H54 (cell line): ENCODE measurements at regions not wholly inside any gene's neighbourhood (a gene's known extent, or its start where the extent isn't known, plus 50 kb on each side); places are given as distances from the start of the nearest gene placed in this dataset.
A peak's percentile ranks its signal among the peaks of the same experiment; 100 is the strongest.
"Not testable (repeated sequence)": the region's sequence is repeated elsewhere in the genome, so short reads cannot be mapped to it uniquely, and the experiment has no call there.

Experiments
- DNase-seq: peaks from one replicate; pipeline ENCODE4 v3.0.0; 2011; ENCODE audit warnings: low spot score, mixed read lengths; ENCODE audit not compliant: insufficient read length
- FAIRE-seq: peaks from 3 replicates; lab custom pipeline; 2011; peaks lifted over from hg19 to GRCh38; lab: Jason Lieb, UNC
- POLR2A ChIP-seq: IDR thresholded peaks from 2 replicates; pipeline ENCODE4 v1.6.1; 2011; ENCODE audit warnings: low read depth, mild to moderate bottlenecking, low read length

GRCh38 chr1:66445492-66446181 is 88.3 kb upstream of the SGIP1 start:
- DNase-seq (no peak), FAIRE-seq (no peak)
- no peak for TF ChIP-seq POLR2A

- peak; percentile 95 for FAIRE-seq
- DNase-seq = peak; percentile 6
These were observed 87.5 kb upstream of the SGIP1 start for GRCh38 chr1:66446261-66447001.

GRCh38 chr1:66450043-66450514 is 83.9 kb upstream of the SGIP1 start:
- TF ChIP-seq POLR2A = no peak
- no peak for DNase-seq
- FAIRE-seq = no peak

More at GRCh38 chr1:66446261-66447001, 87.5 kb upstream of the SGIP1 start:
- no peak for TF ChIP-seq POLR2A

DNA sequence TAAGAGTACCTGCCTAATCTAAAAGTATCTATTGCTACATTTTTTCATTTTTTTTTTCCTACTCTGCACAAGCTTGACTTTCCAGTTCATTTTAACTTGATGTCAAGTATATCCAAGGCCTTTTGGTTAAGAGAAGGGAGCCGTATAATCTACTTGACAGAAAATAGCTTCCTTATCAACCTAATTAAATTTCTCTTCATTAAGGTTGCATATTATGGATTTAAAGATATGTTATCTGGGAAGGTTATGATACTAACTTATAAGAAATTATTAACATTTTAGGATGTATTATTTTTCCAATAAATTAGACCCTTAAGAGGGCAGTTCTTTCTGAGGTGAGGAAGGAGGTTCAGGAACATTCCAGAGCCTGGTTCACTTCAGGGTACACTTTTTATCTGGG is 83.1 kb upstream of the SGIP1 start:
- no peak for TF ChIP-seq POLR2A
- DNase-seq (no peak), FAIRE-seq (no peak)

DNA sequence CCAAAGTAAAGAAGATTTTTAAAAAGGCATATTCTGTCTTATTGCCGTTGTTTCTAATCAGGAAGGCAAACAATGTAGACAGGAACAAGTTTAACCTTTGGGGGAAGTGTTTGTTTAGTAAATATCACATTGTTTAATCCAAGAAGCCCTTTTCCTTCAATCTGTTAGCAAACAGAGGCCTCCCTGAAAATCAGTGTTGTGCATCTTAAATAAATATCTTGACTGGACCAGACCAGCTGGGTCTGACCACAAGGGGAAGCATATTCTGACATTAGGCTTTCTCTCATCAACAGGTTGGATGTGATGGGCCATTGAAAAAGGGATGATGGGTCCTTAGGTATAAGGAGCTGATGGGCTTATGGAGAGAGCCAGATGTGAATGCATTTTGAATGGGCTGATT is 81.8 kb upstream of the SGIP1 start:
- no peak for TF ChIP-seq POLR2A
- FAIRE-seq = no peak
- no peak for DNase-seq

- no peak for TF ChIP-seq POLR2A
- no peak for FAIRE-seq
- no peak for DNase-seq
These were observed 81.0 kb upstream of the SGIP1 start for GRCh38 chr1:66452982-66453381.

GRCh38 chr1:66455446-66455845 is 78.5 kb upstream of the SGIP1 start:
- DNase-seq = no peak
- no peak for TF ChIP-seq POLR2A
- no peak for FAIRE-seq

DNA sequence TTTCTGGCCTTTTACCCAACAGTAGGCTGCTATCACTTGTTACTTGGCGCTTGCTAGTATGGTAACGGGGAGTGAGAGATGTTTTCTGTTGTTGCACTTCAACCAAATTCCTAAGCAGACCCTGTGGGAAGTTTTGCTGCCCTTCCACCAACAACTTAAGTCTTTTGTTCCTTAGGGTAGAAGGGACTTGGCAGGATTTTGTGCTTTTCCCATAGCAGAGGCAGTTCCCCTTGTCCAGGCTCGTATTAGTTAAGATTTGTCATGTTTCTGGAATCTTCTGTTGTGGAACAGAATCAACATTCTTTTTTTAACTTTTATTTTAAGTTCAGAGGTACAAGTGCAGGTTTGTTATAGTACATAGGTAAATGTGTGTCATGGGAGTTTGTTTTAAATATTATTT is 73.2 kb upstream of the SGIP1 start:
- FAIRE-seq (no peak), DNase-seq (no peak)
- TF ChIP-seq POLR2A = no peak

- no peak for TF ChIP-seq POLR2A
- FAIRE-seq (no peak), DNase-seq (no peak)
These were observed 71.6 kb upstream of the SGIP1 start for GRCh38 chr1:66462313-66462712.

- no peak for TF ChIP-seq POLR2A
- DNase-seq = no peak
- no peak for FAIRE-seq
These were observed 69.6 kb upstream of the SGIP1 start for GRCh38 chr1:66464351-66464750.

- peak; percentile 99 for FAIRE-seq
- DNase-seq = peak; percentile 42
- TF ChIP-seq POLR2A = no peak
These were observed 69.2 kb upstream of the SGIP1 start for GRCh38 chr1:66464802-66465201.

GRCh38 chr1:66466695-66467094 is 67.3 kb upstream of the SGIP1 start:
- DNase-seq, FAIRE-seq: not testable (repeated sequence)

DNA sequence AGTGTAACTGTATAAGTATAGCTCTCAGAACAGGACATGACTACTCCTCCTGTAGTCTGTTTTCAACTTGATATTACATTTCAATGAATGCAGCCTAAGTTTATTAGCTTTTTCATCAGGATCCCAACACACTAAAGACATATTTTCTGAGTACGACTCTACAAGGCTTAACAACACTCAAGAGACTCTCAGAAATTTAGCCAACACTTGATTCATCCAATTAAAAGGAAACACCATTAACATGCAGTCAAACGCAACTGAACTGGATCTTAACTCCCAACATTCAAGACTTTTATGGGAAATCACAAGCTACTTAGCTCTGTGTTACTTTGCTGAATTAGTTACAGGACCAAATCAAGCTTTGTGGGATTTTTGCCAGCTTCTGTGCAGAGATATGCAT is 65.2 kb upstream of the SGIP1 start:
- DNase-seq (no peak), FAIRE-seq (no peak)
- TF ChIP-seq POLR2A = no peak

DNA sequence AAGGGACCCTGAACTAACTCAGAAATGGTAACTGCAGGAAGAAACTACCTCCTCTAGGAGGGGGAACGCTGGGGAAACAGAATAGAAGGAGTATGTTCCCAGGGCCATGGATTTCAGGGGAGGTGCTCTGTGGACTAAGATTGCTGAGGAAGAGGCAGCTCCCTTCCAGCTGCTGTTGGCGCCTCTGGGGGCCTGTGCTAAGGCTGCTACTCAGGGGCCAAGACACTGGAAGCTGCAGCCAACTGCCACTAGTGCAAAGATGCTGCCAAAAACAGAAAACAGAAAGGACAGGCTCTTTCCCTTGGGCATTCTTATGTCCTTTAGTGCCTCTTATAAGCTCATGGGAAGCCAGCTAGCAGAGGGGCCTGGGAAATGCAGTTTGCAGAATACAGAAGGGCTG is 58.0 kb upstream of the SGIP1 start:
- no peak for DNase-seq
- TF ChIP-seq POLR2A = no peak
- FAIRE-seq = no peak

- TF ChIP-seq POLR2A = no peak
- FAIRE-seq (no peak), DNase-seq (no peak)
These were observed 57.2 kb upstream of the SGIP1 start for GRCh38 chr1:66476774-66477173.
